H9 (cell line): ENCODE measurements at regions not wholly inside any gene's neighbourhood (a gene's known extent, or its start where the extent isn't known, plus 50 kb on each side); places are given as distances from the start of the nearest gene placed in this dataset.

Source experiments
- DNase-seq: peaks from one replicate; pipeline ENCODE4 v3.0.0-alpha.2; 2017
- H2AFZ ChIP-seq: one replicate; pipeline ENCODE4 v1.6.1; 2013; ENCODE audit warnings: mild to moderate bottlenecking, low read length, control low read depth, moderate library complexity
- H2AK5ac ChIP-seq: 2 replicates; pipeline ENCODE4 v1.6.1; 2013; ENCODE audit warnings: low read length, control low read depth, mixed read lengths; ENCODE audit not compliant: insufficient read length
- H2BK120ac ChIP-seq: one replicate; pipeline ENCODE4 v1.6.1; 2013; ENCODE audit warnings: low read depth, mild to moderate bottlenecking, low read length, control low read depth, inconsistent platforms; ENCODE audit not compliant: poor library complexity, severe bottlenecking
- H2BK12ac ChIP-seq: 2 replicates; pipeline ENCODE4 v1.6.1; 2013; ENCODE audit warnings: low read length, control low read depth, mixed read lengths, low read depth; ENCODE audit not compliant: insufficient read length
- H2BK15ac ChIP-seq: 2 replicates; pipeline ENCODE4 v1.6.1; 2013; ENCODE audit warnings: low read depth, low read length, control low read depth
- H2BK20ac ChIP-seq: one replicate; pipeline ENCODE4 v1.6.1; 2013; ENCODE audit warnings: low read depth, mild to moderate bottlenecking, low read length, control low read depth, inconsistent platforms; ENCODE audit not compliant: poor library complexity, severe bottlenecking
- H2BK5ac ChIP-seq: 2 replicates; pipeline ENCODE4 v1.6.1; 2013; ENCODE audit warnings: low read length, control low read depth, mixed read lengths; ENCODE audit not compliant: insufficient read length
- H3K14ac ChIP-seq: 2 replicates; pipeline ENCODE4 v1.6.1; 2013; ENCODE audit warnings: low read length, control low read depth; ENCODE audit not compliant: insufficient read depth
- H3K18ac ChIP-seq: 2 replicates; pipeline ENCODE4 v1.6.1; 2013; ENCODE audit warnings: low read depth, mild to moderate bottlenecking, mixed read lengths, low read length, control low read depth; ENCODE audit not compliant: insufficient read length
- H3K23ac ChIP-seq: 2 replicates; pipeline ENCODE4 v1.6.1; 2013; ENCODE audit warnings: low read length, control low read depth, mixed read lengths, low read depth; ENCODE audit not compliant: insufficient read length
- H3K23me2 ChIP-seq: 2 replicates; pipeline ENCODE4 v1.6.1; 2013; ENCODE audit warnings: low read depth, mild to moderate bottlenecking, mixed read lengths, low read length, control low read depth; ENCODE audit not compliant: insufficient read length, poor library complexity, severe bottlenecking
- H3K27ac ChIP-seq: 2 replicates; pipeline ENCODE4 v1.5.1; 2013; ENCODE audit warnings: low read length, control low read depth, mixed read lengths, low read depth; ENCODE audit not compliant: insufficient read length
- H3K27me3 ChIP-seq: 2 replicates; pipeline ENCODE4 v1.6.1; 2013; ENCODE audit warnings: low read length, control low read depth, inconsistent platforms; ENCODE audit not compliant: insufficient read depth
- H3K4ac ChIP-seq: 2 replicates; pipeline ENCODE4 v1.6.1; 2013; ENCODE audit warnings: low read depth, mild to moderate bottlenecking, control low read depth, inconsistent platforms, low read length, moderate library complexity
- H3K4me1 ChIP-seq: 2 replicates; pipeline ENCODE4 v1.6.1; 2013; ENCODE audit warnings: low read length, control low read depth, inconsistent platforms; ENCODE audit not compliant: insufficient read depth
- H3K4me2 ChIP-seq: 2 replicates; pipeline ENCODE4 v1.6.1; 2013; ENCODE audit warnings: low read length, control low read depth, mixed read lengths; ENCODE audit not compliant: insufficient read length, insufficient read depth
- H3K56ac ChIP-seq: 2 replicates; pipeline ENCODE4 v1.6.1; 2013; ENCODE audit warnings: low read depth, mild to moderate bottlenecking, mixed read lengths, low read length, control low read depth; ENCODE audit not compliant: insufficient read length
- H3K79me1 ChIP-seq: 2 replicates; pipeline ENCODE4 v1.6.1; 2013; ENCODE audit warnings: low read depth, mild to moderate bottlenecking, moderate library complexity, low read length, control low read depth, inconsistent platforms; ENCODE audit not compliant: insufficient read depth, poor library complexity, severe bottlenecking
- H3K79me2 ChIP-seq: 2 replicates; pipeline ENCODE4 v1.6.1; 2013; ENCODE audit warnings: low read length, control low read depth, inconsistent platforms; ENCODE audit not compliant: insufficient read depth
- H3K9ac ChIP-seq: 2 replicates; pipeline ENCODE4 v1.6.1; 2013; ENCODE audit warnings: low read length, control low read depth, mixed read lengths; ENCODE audit not compliant: insufficient read length; ENCODE audit errors: extremely low read depth
- H3K9me3 ChIP-seq: one replicate; pipeline ENCODE4 v1.6.1; 2013; ENCODE audit warnings: low read depth, low read length, inconsistent platforms; ENCODE audit not compliant: control insufficient read depth
- H3T11ph ChIP-seq: one replicate; pipeline ENCODE4 v1.6.1; 2013; ENCODE audit warnings: mild to moderate bottlenecking, low read length, control low read depth, inconsistent platforms
- H4K20me1 ChIP-seq: one replicate; pipeline ENCODE4 v1.6.1; 2013; ENCODE audit not compliant: control insufficient read depth, insufficient read length, insufficient read depth
- H4K5ac ChIP-seq: 2 replicates; pipeline ENCODE4 v1.6.1; 2013; ENCODE audit warnings: low read depth, mild to moderate bottlenecking, mixed read lengths, low read length, control low read depth; ENCODE audit not compliant: insufficient read length
- H4K8ac ChIP-seq: replicated peaks from 2 replicates; pipeline ENCODE4 v1.6.1; 2013; ENCODE audit warnings: low read length, control low read depth, mixed read lengths, low read depth; ENCODE audit not compliant: insufficient read length
- H4K91ac ChIP-seq: 2 replicates; pipeline ENCODE4 v1.6.1; 2013; ENCODE audit warnings: low read depth, mild to moderate bottlenecking, moderate library complexity, mixed read lengths, low read length, control low read depth; ENCODE audit not compliant: insufficient read length
- H3K27ac Mint-ChIP-seq, 3 experiments: 2 replicates in 2 of 3; 3 replicates in 1 of 3; pipeline ENCODE4 v1.8.0; 2020 to 2021; ENCODE audit warnings: mixed read lengths in 3 of 3, mild to moderate bottlenecking in 1 of 3, moderate library complexity in 1 of 3
- H3K27me3 Mint-ChIP-seq: 2 replicates; pipeline ENCODE4 v1.8.0; 2021; ENCODE audit warnings: low read depth, mild to moderate bottlenecking, moderate library complexity, mixed read lengths
- H3K36me3 Mint-ChIP-seq, 3 experiments: 2 replicates in 2 of 3; 3 replicates in 1 of 3; pipeline ENCODE4 v1.8.0; 2020 to 2021; ENCODE audit warnings: low read depth in 3 of 3, mixed read lengths in 3 of 3; ENCODE audit not compliant: insufficient read depth in 1 of 3
- H3K4me1 Mint-ChIP-seq, 2 experiments: 2 replicates each; pipeline ENCODE4 v1.8.0; 2020; ENCODE audit warnings: mixed read lengths in 2 of 2
- H3K4me3 Mint-ChIP-seq, 2 experiments: 2 replicates in 1 of 2; 3 replicates in 1 of 2; pipeline ENCODE4 v1.8.0; 2020 to 2021; ENCODE audit warnings: mild to moderate bottlenecking in 2 of 2, mixed read lengths in 2 of 2, moderate library complexity in 1 of 2
- H3K9me3 Mint-ChIP-seq, 2 experiments: 2 replicates in 1 of 2; 3 replicates in 1 of 2; pipeline ENCODE4 v1.8.0; 2020; ENCODE audit warnings: mild to moderate bottlenecking in 2 of 2, mixed read lengths in 2 of 2, moderate library complexity in 1 of 2
- WGBS: extraction: QIAGEN DNeasy Blood & Tissue Kit; methylation state at CpG from one replicate; pipeline ENCODE4 v1.1.7; 2013; ENCODE audit warnings: missing lambda C conversion rate, low lambda C conversion rate, mixed read lengths; ENCODE audit not compliant: insufficient read length; ENCODE audit errors: extremely low coverage; 5-methylcytosine and 5-hydroxymethylcytosine counted together
- TF ChIP-seq, protein P1 (sequence below): fragments of 200-600 bp; sonication (generic); conservative IDR thresholded peaks from 3 replicates; pipeline ENCODE4 v1.8.0; 2021; ENCODE audit warnings: antibody characterized with exemption, mild to moderate bottlenecking

DNA sequence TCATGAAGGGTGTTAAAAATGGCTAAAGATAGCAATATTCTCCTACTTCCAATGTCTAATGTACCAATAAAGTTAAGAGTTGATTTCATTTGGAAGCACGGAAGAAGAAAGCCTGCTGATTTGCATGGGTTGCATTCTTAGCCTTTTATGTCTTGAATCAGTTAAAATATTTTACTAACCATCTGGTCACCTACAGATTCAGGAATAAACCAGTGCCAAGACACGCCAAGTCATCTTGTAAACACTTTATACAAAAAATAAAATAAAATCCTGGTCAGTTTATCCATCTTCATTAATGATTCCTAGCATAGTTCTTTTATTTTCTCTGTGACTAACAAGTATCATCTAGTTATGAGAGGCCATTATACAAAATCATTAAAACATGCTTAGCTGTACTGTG, 1031.6 kb upstream of the WWC1 start:
- H3K27ac Mint-ChIP-seq = no peak overlapping the region

More for the DNA sequence above, 1031.6 kb upstream of the WWC1 start:
- Histone ChIP-seq H3K18ac (no peak overlapping the region), H4K20me1 (no peaks in the 10 kb centered on the region), H3K4me1 (peaks cover 3% of the 10 kb centered on the region; the same call in 1 of the 2 replicates), H4K91ac (no peak overlapping the region), H3K4ac (no peak overlapping the region), H3K56ac (no peak overlapping the region), H2AK5ac (no peak overlapping the region), H4K5ac (no peak overlapping the region), H3K4me2 (no peak overlapping the region), H3T11ph (no peak overlapping the region), H3K23me2 (no peaks in the 10 kb centered on the region), H3K14ac (no peak overlapping the region), H2BK120ac (no peak overlapping the region), H2BK20ac (no peak overlapping the region), H3K79me2 (no peaks in the 10 kb centered on the region), H3K9me3 (no peaks in the 10 kb centered on the region), H3K9ac (no peak overlapping the region), H2AFZ (no peak overlapping the region), H2BK12ac (no peak overlapping the region), H3K27me3 (no peaks in the 10 kb centered on the region), H4K8ac (no peak overlapping the region), H3K27ac (no peak overlapping the region), H2BK15ac (no peak overlapping the region), H2BK5ac (no peak overlapping the region), H3K79me1 (no peaks in the 10 kb centered on the region), H3K23ac (no peak overlapping the region)
- Mint-ChIP-seq H3K4me1 (peaks cover 5 to 6% of the 10 kb centered on the region in 2 experiments), H3K27me3 (no peaks in the 10 kb centered on the region), H3K36me3 (peaks cover 0 to 12% (median 5%) of the 10 kb centered on the region in 3 experiments; a peak in 3 of 7 replicates), H3K4me3 (no peak overlapping the region), H3K9me3 (peaks cover 3 to 5% of the 10 kb centered on the region in 2 experiments; a peak in 3 of 5 replicates)
- no CpG with 5 or more reads among the region's 2 CpGs for WGBS
- no peak for DNase-seq
- TF ChIP-seq, protein P1, sequence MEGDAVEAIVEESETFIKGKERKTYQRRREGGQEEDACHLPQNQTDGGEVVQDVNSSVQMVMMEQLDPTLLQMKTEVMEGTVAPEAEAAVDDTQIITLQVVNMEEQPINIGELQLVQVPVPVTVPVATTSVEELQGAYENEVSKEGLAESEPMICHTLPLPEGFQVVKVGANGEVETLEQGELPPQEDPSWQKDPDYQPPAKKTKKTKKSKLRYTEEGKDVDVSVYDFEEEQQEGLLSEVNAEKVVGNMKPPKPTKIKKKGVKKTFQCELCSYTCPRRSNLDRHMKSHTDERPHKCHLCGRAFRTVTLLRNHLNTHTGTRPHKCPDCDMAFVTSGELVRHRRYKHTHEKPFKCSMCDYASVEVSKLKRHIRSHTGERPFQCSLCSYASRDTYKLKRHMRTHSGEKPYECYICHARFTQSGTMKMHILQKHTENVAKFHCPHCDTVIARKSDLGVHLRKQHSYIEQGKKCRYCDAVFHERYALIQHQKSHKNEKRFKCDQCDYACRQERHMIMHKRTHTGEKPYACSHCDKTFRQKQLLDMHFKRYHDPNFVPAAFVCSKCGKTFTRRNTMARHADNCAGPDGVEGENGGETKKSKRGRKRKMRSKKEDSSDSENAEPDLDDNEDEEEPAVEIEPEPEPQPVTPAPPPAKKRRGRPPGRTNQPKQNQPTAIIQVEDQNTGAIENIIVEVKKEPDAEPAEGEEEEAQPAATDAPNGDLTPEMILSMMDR = no peak
